Neural progenitor cell (in vitro differentiated cells): ENCODE measurements at regions not wholly inside any gene's neighbourhood (a gene's known extent, or its start where the extent isn't known, plus 50 kb on each side); places are given as distances from the start of the nearest gene placed in this dataset.

Source experiments
- CTCF ChIP-seq: fragments of 200-600 bp; sonication (generic); IDR thresholded peaks from 2 replicates; pipeline ENCODE4 v1.5.1; 2017; ENCODE audit warnings: antibody characterized with exemption, mild to moderate bottlenecking
- EZH2 ChIP-seq: fragments of 200-600 bp; sonication (generic); IDR thresholded peaks from 2 replicates; pipeline ENCODE4 v1.6.1; 2017; ENCODE audit warnings: antibody characterized with exemption, mild to moderate bottlenecking, moderate library complexity
- EZH2phosphoT487 ChIP-seq: fragments of 200-600 bp; sonication (generic); IDR thresholded peaks from 2 replicates; pipeline ENCODE4 v1.6.1; 2017; ENCODE audit warnings: antibody characterized with exemption

- no peak for TF ChIP-seq CTCF
- TF ChIP-seq EZH2, result no peak
- TF ChIP-seq EZH2phosphoT487, result no peak
Measured at GRCh38 chr15:98163319-98164045, 203.0 kb downstream of the ARRDC4 start.
